Stimulated activated naive CD8-positive, alpha-beta T cell treated with anti-CD3 and anti-CD28 coated beads, Interleukin-15, Interleukin-2, amounts not matched to agents 100 U/mL and 50 U/mL, for 24 hours (primary cell): ENCODE measurements at regions not wholly inside any gene's neighbourhood (a gene's known extent, or its start where the extent isn't known, plus 50 kb on each side); places are given as distances from the start of the nearest gene placed in this dataset.
A peak's percentile ranks its signal among the peaks of the same experiment; 100 is the strongest.

Experiments
- ATAC-seq: fragments of 150-1000 bp; cut with Tn5 transposase; one replicate; pipeline ENCODE4 v1.10.0; 2021
- DNase-seq: peaks from one replicate; pipeline ENCODE4 v3.0.0; 2021

DNA sequence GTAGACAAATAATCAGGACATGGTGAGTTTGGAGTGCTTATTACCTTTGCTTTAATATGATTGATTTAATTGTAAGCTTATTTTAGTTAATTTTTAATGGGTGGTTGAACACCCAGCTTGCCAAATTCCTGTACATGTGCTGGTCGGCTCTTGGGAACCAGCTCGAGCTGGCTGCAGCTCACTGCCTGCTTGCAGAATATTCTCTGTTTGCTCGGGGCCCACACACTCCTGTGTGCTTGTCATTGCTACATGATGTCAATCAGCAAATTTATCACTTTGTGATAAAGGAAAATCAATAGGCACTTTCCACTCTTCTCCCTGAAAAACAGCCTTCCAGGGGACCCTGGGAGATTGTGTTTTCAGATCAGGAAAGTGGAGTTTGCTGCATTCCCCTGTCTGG is 141.1 kb upstream of the LHX5 start:
- no peak for DNase-seq
- ATAC-seq = no peak

DNA sequence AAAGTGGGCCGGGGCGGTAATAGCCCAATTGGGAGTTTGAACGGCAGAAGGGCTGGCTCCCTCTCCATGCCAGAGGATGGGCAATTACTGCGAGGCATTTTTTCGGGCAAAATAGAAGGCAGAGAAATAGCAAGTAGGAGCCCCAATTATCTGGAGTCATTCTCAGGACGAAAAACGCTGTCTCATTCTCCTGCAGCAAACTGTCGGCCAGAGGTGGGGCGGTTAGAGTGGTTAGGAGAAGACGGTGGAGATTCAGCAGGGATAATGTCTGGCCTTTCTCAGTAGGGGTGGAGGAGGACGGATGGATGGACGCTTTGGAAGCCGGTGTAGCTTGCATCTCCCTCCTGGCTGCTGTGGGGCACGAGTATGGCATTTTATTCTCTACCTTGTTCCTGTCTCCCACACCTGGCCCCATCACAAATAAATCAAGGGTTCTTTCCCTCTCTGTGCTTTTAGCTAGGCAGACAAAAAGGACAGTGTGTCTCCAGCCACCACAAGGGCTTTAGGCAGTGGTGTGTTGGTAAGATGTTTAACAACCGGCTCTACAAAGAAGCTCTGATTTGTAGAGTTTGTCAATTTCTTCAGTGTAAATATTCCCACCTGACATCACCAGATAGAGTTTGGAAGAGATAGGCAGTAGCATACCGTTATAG is 140.5 kb upstream of the LHX5 start:
- no peak for ATAC-seq

DNA sequence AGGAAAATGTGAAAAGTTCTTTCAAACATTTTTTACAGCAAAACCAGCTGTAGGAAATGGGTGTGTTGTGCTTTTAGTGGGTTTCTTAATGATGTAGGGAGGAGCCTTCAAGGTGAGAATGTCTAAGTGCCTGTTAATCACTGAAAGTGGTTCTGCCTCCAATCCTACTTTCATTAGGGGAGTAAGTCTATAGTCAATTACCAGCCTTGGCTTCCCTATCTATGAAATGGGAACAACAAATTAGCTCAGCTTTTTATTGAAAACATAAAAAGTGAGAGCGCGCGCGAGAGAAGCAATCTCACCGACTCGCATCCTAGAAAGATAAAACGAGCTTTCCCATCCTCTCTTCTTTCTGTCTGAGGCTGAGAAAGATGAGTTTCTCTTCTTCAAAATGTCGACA is 140.0 kb upstream of the LHX5 start:
- ATAC-seq (no peak), DNase-seq (no peak)

More for the DNA sequence above, 140.5 kb upstream of the LHX5 start:
- no peak for DNase-seq

DNA sequence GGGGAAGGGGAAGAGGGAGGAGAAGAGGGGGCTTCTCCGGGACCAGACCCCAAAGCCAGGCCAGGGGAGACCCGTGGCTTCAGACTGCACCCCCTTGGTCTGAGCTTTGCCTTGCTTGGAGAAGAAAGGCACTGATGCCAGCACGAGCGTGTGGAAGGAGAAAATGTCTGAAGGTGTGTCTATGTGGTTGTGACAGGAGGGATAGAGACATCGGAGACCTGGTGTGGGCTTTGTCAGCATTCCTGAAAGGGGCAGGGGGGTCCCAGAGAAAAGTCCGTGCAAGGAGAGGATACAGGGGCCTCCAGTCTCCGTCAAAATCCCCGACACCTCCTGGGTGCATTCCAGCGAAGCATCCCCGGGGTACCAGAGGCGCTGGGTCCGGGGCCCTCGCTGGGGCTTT is 139.0 kb upstream of the LHX5 start:
- no peak for DNase-seq
- ATAC-seq = no peak

DNA sequence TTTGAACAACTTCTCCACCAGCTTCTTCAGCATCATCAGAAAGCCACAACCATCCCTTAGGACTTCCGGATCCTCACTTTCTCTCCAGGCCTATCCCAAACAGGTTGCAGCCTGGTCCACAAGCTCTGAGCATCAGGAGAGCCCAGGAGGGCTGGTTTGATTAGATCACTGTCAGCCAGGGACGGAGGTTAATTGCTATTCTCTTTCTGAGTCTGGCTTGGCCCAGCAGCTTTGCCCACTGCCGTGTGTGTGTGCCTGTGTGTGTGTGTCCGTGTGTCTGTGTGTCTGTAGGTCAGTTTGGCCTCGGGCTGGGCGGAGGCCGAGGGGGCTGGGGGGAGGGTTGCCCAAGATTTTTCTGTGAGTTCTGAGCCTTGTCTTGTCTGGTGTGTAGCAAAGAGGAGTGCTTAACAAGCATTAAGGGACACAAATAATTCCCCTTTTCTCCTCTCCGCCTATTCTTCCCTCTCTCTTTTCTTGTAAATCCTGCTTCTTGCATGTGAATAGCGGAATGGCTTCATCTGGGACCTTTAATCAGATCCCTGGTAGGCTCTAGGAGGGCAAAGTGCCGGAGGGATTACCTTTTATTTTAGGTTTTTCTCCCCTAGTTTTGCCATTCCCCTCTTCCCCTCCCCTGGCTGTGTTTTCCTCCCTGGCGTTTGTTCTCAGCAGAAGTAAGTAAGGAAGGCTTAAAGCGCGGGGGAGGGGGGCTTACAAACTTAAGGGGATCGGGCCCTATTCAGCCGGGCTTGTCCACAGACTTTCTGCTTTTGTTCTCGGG is 138.2 kb upstream of the LHX5 start:
- ATAC-seq (no peak), DNase-seq (no peak)

DNA sequence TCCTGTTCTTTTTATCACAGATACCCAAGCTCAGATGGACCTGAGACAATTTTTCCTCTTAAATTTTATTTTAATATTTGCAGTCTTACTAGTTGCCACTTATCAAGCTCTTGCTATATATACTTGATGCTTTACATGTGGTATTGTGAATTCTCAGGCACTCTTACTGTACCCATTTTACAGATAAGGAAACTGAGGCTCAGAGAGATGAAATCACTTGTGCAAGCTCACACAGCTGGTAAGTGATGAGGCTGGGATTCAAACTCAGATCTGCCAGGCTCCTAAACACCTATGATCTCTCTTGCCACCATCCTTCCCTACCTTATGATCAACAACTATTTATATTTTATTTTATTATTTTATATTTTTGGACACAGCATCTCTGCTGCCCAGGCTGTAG is 133.0 kb upstream of the LHX5 start:
- no peak for ATAC-seq
- no peak for DNase-seq

DNA sequence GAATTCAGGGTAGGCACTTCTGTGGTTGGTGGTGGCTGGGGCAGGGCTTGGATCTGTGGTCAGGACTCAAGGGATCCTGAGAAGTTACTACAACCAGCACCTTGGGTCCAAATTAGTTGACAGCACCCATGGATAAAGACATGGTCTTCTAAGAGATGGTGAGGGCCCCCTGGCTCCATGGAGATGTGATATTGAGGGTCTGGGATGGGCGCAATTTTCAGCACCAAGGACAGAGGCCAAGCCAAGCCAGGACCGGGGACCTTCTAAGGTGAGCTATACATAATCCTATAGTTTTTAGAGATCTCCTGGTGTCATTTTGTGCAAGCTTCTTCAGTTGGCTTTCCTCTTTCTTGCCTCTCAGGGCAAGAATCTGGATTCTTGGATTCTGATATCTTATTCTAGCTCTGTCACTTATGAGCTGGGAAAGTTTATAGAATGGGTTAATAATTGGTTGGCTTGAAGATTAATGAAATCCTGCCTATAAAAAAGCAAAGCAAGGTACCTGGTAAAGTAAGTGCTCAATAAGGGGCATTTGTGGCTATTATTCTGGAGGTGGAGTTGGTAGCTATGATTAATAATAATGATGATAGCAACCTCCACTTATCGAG is 130.1 kb upstream of the LHX5 start:
- DNase-seq (peak; percentile 5), ATAC-seq (no peak)

DNA sequence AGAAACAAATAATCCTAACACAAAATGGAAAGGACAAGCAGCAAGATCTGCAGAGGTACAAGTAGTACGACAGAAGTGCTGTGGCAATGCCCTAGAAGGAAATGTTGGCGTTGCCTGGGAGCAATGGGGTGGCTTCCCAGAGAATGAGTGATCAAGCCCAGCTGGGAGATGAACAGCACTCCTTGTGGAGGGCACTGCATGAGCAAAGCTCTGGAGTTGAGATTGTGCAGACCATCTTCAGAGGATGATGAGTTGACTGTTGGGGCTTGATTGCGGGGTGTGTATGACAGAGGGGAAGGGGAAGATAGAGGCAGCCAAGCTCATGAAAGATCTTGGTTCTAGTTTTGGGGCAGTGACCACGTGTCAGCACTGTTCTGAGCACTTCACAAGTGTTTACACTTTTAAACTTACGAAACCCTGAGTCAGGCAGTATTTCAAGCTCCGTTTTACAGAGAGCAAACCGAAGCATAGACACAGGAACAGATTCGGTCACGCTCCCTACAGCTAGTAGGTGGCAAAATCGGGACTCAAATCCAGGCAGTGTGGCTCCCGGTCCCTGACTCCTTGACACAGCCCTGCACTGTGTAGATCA is 127.2 kb upstream of the LHX5 start:
- DNase-seq = no peak
- no peak for ATAC-seq

DNA sequence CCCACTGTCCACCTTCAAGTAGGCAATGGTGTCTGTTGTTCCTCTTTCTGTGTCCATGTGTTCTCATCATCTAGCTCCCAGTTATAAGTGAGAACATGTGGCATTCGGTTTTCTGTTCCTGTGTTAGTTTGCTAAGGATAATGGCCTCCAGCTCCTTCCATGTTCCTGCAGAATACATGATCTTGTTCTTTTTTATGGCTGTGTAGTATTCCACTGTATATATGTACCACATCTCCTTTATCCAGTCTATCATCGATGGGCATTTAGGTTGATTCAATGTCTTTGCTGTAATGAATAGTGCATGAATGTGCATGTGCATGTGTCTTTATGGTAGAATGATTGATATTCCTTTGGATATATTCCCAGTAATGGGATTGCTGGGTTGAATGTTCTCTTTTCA is 123.3 kb upstream of the LHX5 start:
- no peak for ATAC-seq
- DNase-seq = no peak

DNA sequence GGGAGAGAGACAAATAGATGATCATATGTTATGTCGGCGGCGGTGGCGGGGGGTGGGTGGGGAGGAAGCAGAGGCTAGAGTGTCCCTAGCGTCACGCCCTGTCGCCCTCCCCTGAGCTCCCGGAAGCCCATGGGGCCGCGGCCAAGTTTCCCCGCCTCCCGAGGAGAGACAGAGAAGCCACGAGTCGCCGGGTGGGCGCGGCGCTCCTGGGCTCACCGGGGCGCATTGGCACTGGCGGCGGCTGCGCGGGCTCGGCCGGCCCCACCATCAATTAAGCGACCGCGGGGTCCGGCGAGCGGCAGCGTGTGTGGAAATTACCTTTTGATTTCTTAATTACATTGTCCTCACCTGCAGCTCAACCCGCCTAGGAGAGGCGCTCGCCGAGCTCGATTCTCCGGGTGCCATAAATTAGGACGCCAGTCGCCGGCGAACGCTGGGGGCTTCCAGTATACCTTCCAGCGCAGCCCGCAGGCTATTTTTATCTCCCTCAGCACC is 119.9 kb upstream of the LHX5 start:
- peak; percentile 43 for ATAC-seq
- DNase-seq = peak; percentile 12

DNA sequence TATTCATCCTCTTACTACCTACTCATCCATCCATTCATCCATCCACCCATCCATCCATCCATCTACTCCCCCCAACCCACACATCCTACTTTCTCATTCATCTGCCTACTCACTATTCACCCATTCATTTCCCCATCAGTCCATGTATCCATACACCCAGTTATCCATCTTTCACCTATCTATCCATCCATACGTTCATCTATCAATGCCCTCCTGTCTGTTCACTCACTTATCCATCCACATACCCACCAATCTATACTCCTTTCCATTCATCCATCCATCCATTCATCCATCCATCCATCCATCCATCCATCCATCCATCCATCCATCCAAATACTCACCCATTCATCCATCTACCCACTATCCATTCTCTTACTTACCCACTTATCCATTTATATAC is 117.8 kb upstream of the LHX5 start:
- ATAC-seq = no peak

DNA sequence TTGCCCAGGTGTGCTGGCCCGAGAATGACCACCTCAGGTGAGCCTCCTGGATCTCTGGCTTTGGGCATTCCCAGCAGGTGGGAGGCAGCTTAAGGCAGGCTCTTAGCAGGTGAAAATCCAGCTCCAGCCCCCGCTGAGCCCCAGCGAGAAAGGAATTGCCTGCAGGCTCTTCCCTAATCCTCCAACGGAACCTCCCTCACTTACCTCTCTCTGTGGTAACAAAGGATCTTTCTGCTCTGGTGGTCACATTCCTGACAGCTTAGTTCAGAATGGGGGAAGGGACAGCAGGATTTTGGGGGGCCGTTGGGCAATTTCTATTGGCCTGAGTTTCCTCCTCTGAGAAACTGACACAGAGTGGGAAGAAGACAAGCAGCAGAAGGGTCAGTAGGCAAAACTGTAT is 116.0 kb upstream of the LHX5 start:
- no peak for DNase-seq
- no peak for ATAC-seq

More for the DNA sequence above, 117.8 kb upstream of the LHX5 start:
- DNase-seq = no peak

DNA sequence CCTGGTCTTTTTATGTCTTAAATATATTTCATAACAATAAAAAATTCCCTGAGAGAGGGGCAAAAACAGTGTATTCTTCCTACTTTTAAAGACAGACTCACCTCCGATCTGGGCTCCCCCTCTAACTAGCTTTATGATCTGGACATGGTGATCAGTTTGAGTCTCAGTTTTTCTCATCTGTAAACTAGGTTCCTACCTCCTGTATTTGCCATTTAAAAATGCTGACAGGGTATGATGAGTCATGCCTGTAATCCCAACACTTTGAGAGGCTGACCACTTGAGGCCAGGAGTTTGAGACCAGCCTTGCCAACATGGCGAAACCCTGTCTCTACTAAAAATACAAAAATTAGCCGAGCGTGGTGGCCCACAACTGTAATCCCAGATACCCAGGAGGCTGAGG is 114.8 kb upstream of the LHX5 start:
- ATAC-seq (no peak), DNase-seq (no peak)

DNA sequence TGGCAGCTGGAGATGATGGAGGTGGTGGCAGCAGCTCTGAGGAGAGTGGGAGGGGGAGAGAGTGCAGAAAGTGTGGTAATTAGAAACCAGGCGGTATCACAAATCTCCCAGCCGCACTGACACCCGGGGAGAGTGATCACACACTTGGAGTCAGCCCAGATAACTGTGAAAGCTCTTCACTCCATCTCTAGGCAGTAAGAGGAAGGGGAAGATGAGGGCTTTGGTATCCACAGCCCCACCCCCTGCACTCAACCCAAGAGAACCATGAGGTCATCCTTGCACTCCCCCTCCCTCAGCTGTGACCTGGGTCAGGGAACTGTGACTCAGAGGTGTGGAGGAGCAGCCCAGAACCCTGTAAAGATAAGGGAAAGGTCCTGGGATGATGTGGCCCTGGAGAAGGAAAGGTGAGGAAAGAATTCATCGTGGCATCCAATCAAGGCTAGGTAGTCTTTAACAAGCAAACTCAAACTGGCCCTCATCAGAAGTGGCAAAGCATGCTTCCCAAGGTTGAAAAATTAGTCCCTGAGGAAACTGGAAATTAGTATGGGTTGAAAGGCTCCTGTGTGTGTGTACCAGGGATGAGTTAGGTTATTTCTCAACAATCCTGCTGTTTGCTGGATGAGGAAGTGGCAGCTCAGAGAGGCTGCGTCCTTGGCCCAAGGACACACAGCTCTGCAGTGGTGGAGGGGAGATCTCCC is 111.0 kb upstream of the LHX5 start:
- no peak for DNase-seq
- ATAC-seq = no peak

DNA sequence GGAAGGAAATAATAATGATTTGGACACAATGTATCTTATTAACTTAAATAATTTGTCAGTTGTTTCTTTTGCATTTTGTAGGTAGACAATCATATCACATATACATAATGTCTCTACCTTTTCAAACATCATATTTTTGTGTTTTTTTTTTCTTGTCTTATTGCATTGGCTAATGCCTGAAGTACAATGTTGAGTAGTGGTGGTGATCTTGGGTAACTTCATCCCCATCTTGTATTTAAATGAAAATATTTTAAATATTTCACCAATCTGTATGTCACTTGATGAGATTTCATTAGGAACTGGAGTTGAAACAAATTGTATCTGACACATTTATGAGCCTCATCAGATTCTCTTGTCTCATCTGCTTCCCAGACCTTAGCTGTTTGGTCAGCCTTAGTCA is 109.7 kb upstream of the LHX5 start:
- DNase-seq (no peak), ATAC-seq (no peak)

DNA sequence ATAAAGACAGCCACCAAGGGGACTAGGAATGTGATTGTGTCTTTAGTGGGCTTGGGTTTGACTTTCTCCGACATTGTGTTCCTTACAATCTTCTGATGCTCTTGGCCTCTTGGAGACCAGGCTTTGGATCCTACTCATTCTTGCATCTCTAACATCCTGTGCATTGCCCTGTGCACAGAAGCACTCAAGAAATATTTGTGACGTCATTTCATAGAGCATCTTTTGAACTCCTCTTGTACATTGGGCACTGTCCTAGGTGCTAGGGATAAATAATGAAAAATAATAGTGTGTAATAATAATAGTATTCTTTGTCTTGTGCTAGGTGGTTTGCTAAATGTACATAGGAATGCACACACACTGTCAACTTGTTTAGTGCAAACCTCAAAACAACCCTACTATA is 108.8 kb upstream of the LHX5 start:
- DNase-seq (no peak), ATAC-seq (no peak)

DNA sequence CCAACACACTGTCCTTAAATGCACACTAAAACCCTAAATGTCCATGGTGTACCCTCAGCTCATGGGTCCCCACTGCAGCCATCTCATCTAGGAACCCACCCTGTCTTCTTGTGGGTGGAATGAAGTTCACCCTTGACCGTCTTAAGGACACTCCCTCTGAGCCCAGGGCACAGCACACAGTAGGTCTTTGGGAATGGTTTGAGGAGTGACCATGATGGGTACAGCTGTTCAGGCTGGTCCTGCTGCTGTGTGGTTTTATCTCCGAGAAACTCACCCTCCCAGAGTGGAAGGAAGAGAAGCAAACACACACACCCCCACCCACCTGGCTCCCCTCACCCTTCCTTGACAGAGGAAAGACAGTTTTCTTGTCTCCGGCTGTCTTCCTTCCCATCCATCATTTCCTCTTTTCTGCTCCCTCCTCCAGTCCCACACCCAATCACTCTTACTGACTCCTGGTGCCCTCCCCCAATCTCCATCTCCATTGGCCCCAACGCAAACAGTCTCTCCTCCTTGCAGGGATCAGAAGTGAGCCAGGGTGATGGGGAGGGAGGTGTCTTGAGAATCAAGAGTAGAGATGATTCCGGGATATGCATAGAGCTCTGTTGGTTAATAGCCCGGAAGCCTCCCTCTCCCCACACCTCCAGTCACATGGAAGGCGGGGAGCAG is 105.9 kb upstream of the LHX5 start:
- DNase-seq = no peak
- no peak for ATAC-seq

DNA sequence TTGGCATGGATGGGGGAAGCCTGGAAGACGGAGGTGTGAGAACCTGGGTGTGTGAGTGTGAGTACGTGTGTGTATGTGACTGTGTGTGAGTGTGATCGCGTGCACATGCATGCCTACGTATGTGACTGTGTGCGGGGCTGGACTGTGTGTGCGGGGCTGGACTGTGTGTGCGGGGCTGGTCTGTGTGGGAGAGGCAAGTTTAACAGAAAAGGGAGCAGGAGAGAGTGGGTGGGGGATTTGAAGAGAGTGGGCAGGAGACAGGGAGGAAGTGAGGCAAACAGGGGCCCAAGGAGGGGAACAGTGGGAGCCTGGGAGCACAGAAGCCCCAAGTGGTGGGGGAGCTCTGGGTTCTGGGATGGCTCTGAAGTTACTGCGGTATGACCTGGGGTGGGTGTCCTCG is 103.7 kb upstream of the LHX5 start:
- DNase-seq (no peak), ATAC-seq (no peak)

DNA sequence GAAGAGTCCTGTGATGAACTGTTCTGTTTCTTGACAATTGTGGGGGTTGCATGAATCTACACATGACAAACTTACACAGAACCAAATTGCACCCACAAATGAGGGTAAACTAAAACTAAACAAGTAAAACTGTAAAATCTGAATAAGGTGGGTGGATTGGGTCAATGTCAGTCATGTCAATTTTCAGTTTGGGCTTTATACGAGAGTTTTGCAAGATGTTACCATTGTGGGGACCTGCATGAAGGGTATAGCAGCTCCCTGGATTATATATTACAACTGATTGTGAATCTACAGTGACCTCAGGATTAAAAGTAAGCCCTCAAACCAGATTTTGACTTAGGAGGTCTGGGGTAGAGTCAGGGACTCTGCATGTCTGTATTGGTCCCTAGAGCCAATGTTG is 101.5 kb upstream of the LHX5 start:
- DNase-seq (no peak), ATAC-seq (no peak)

DNA sequence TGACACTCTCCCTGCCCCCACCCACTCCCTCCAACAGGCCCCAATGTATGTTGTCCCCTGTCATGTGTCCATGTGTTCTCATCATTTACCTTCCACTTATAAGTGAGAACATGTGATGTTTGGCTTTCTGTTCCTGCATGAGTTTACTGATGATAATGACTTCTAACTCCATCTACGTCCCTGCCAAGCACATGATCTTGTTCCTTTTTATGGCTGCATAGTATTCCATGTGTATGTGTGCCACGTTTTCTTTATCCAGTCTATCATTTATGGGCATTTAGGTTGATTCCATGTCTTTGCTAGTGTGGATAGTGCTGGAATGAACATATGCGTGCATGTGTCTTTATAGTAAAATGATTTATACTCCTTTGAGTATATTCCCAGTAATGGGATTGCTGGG is 100.0 kb upstream of the LHX5 start:
- DNase-seq (no peak), ATAC-seq (no peak)

DNA sequence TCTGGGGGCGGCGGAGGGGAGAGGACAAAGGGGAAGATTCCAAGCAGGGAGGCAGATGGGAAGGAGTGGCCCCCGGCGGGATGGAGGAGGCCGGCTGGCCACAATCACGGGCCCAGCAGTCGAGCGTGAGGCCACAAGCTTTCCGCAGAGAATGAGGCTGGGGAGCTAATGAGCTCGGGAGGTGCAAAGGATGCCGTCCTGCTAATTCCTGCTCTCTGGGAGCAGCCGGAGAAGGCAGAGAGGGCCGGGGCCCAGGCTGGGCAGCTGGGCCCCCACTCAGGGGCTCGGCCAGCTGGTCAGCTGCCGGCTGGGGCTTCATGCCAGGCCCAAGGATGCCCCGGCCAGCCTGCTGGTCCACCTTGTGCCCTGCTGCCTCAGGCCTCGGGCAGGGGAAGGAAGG is 98.1 kb upstream of the LHX5 start:
- ATAC-seq = no peak
- DNase-seq = no peak

DNA sequence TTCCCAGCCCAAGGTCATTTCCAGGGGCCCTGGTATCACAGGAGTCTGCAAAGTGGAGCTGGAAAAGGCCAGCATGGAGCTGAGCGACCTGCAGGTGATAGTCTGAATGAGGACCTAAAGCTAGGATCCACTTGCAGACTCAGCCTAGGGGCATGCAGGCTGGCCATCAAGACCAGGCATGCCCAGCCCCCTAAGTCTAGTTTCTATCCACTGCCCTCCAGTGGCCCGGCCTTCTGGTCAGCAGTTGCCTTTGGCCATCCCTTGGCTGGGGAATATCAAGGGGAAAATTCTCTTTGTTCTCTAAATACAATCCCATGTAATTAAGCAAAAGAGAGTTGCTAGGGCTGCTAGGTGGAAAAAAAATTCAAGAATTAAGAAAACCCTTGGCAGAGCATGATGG is 96.3 kb upstream of the LHX5 start:
- DNase-seq = no peak
- no peak for ATAC-seq
